Nephron (organoid): ENCODE measurements at regions not wholly inside any gene's neighbourhood (a gene's known extent, or its start where the extent isn't known, plus 50 kb on each side); places are given as distances from the start of the nearest gene placed in this dataset.

Experiments
- H3K27ac Mint-ChIP-seq, 3 experiments: 2 replicates each; pipeline ENCODE4 v1.8.0; 2020; ENCODE audit warnings: mixed read lengths in 3 of 3, mild to moderate bottlenecking in 2 of 3, moderate library complexity in 1 of 3
- H3K27me3 Mint-ChIP-seq: 2 replicates; pipeline ENCODE4 v1.8.0; 2021; ENCODE audit warnings: low read depth, mild to moderate bottlenecking, moderate library complexity, mixed read lengths
- H3K36me3 Mint-ChIP-seq: 2 replicates; pipeline ENCODE4 v1.8.0; 2020; ENCODE audit warnings: low read depth, mixed read lengths
- H3K4me1 Mint-ChIP-seq: 2 replicates; pipeline ENCODE4 v1.8.0; 2020; ENCODE audit warnings: mixed read lengths
- H3K4me3 Mint-ChIP-seq, 3 experiments: 2 replicates each; pipeline ENCODE4 v1.8.0; 2020; ENCODE audit warnings: mild to moderate bottlenecking in 3 of 3, mixed read lengths in 3 of 3, moderate library complexity in 2 of 3
- H3K9me3 Mint-ChIP-seq: 2 replicates; pipeline ENCODE4 v1.8.0; 2020; ENCODE audit warnings: mixed read lengths
- TF ChIP-seq, protein P1 (sequence below), 3 experiments: fragments of 200-600 bp; sonication (generic); IDR thresholded peaks; one replicate each; pipeline ENCODE4 v1.5.0; 2021; ENCODE audit warnings: antibody characterized with exemption in 3 of 3; ENCODE audit not compliant: unreplicated experiment in 3 of 3

DNA sequence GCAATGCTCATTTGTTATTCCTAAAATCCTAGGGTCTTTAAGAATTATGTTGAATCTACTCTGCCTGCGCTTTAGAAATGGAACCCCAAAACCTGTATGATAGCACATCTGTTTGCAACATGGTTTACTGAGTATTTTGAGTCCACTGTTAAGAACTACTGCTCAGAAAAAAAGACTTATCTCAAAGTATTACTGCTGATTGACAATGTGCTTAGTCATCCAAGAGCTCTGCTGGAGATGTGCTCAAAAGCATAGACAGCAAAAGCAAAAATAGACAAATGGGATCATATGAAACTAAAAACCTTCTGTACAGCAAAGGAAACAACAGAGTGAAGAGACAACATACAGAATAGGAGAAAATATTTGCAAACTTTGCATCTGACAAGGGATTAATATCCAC, 107.0 kb downstream of the CTH start:
- TF ChIP-seq, protein P1, sequence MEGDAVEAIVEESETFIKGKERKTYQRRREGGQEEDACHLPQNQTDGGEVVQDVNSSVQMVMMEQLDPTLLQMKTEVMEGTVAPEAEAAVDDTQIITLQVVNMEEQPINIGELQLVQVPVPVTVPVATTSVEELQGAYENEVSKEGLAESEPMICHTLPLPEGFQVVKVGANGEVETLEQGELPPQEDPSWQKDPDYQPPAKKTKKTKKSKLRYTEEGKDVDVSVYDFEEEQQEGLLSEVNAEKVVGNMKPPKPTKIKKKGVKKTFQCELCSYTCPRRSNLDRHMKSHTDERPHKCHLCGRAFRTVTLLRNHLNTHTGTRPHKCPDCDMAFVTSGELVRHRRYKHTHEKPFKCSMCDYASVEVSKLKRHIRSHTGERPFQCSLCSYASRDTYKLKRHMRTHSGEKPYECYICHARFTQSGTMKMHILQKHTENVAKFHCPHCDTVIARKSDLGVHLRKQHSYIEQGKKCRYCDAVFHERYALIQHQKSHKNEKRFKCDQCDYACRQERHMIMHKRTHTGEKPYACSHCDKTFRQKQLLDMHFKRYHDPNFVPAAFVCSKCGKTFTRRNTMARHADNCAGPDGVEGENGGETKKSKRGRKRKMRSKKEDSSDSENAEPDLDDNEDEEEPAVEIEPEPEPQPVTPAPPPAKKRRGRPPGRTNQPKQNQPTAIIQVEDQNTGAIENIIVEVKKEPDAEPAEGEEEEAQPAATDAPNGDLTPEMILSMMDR (IDR thresholded peaks at IDR 0.05; ENCODE audit: unreplicated experiment in 3 of 3) = no peak
- Mint-ChIP-seq H3K27ac (no peak overlapping the region), H3K9me3 (no peaks in the 10 kb centered on the region), H3K27me3 (no peaks in the 10 kb centered on the region), H3K36me3 (no peaks in the 10 kb centered on the region), H3K4me1 (no peaks in the 10 kb centered on the region), H3K4me3 (no peak overlapping the region)

DNA sequence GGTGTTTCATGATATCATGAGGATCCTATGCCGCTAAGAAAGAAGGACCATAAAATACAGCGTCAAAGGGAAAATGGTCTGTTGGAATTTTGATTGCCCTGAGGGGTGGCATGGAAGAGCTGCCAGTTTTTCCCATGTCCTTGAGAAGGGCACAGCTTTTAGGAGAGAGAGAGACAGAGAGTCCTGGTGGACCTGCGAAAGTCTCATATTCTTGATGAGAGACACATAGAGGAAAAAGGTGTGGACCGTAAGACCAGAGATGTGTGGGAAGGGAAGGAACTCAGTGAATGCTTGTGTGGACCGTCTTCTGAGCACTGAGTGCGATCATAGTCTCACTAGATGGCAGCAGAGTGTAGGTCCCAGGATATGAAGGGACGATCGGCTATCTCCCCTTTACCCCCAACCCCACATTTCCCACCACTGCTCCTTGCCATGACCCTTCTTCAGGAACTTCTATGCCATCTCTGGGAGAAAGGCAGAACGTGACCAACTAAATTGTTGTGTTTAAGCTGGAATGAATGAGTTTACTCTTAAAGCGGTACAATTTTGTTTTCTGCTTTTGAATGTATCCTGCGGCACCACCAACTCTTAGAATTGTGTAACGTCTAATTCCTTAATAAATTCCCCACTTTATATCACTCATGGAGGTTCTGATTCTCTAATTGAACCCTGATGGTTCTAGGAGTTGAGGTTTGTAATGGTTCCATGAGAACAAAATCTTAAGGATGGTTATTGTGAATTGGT, 117.7 kb downstream of the CTH start:
- Mint-ChIP-seq H3K27me3 (peaks cover 17% of the 10 kb centered on the region), H3K4me3 (no peak overlapping the region), H3K9me3 (no peaks in the 10 kb centered on the region), H3K4me1 (peaks cover 5% of the 10 kb centered on the region), H3K27ac (no peak overlapping the region), H3K36me3 (no peaks in the 10 kb centered on the region)
- TF ChIP-seq, protein P1 (IDR thresholded peaks at IDR 0.05; ENCODE audit: unreplicated experiment in 3 of 3) = peak; percentile 70 to 80 (median 73)

DNA sequence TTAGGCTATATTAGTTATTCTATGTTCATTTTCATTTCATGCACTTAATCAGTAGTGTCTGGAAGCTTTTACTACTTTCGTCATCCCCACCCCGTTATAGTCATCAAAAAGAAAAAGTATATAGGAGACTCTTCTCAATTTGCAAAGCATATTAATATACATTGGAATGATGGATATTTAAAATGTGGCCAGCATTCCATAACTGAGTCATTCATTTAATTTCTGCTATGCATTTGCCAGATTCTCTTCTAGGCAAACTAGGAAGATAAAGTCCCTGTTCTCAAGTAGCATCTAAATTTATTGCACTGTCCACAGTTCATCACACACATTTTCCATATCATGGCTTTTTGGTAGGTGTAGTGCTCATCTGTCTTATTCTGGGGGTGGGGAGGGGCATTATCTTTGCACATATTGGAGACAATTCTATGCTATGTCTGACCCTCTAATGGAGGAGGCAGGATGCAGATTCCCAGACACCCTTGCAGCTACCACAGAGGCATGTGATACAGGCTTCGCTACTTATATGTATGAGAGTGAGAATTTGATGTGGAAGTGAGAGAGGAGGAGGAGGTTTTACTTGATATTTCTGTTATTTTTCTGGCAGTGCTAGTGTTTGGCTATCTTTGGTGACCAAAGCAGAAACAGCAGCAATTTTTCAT, 125.8 kb downstream of the CTH start:
- H3K27me3 Mint-ChIP-seq = peaks cover 6% of the 10 kb centered on the region
- no peak overlapping the region for H3K27ac Mint-ChIP-seq
- no peaks in the 10 kb centered on the region for H3K36me3 Mint-ChIP-seq
- no peaks in the 10 kb centered on the region for H3K4me1 Mint-ChIP-seq
- no peaks in the 10 kb centered on the region for H3K9me3 Mint-ChIP-seq
- no peak overlapping the region for H3K4me3 Mint-ChIP-seq
- TF ChIP-seq, protein P1 (IDR thresholded peaks at IDR 0.05; ENCODE audit: unreplicated experiment in 3 of 3) = no peak

DNA sequence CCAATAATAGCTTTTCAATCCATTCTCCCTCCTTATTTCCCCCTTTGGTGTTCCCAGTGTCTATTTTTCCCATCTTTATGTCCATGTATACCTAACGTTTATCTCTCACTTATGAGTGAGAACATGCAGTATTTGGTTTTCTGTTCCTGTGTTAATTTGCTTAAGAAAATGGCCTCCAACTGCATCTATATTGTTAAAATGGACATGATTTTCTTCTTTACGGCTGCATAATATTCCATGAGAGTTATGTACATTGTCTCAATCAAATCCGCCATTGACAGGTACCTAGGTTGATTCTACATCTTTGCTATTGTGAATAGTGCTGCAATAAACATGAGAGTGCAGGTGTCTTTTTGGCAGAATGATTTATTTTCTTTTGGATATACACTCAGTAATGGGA, 126.7 kb downstream of the CTH start:
- Mint-ChIP-seq H3K27me3 (peaks cover 10% of the 10 kb centered on the region), H3K9me3 (no peaks in the 10 kb centered on the region), H3K27ac (no peak overlapping the region), H3K36me3 (no peaks in the 10 kb centered on the region), H3K4me1 (no peaks in the 10 kb centered on the region), H3K4me3 (no peak overlapping the region)
- TF ChIP-seq, protein P1 (IDR thresholded peaks at IDR 0.05; ENCODE audit: unreplicated experiment in 3 of 3) = no peak

DNA sequence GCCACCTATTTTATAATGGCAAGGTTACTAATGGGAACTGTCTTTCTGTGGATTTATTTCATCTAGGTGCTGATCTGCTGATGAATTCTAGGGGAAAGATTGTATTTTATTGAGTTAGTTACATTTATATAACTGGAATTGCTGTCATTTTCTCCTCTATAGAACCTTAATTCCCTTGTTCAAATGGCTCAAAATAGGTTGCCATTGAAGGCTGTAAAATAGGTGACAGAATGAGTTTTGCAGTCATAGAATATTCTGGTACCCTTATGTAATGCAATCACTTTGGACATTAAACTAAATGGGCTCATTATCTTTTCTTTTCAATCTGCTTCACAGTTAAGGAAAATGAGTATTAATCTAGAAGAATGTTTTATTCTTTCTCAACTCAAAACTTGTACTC, 131.0 kb downstream of the CTH start:
- H3K4me1 Mint-ChIP-seq = no peaks in the 10 kb centered on the region
- no peaks in the 10 kb centered on the region for H3K36me3 Mint-ChIP-seq
- TF ChIP-seq, protein P1 (IDR thresholded peaks at IDR 0.05; ENCODE audit: unreplicated experiment in 3 of 3) = no peak
- H3K4me3 Mint-ChIP-seq = no peak overlapping the region
- H3K9me3 Mint-ChIP-seq = no peaks in the 10 kb centered on the region
- H3K27me3 Mint-ChIP-seq = peaks cover 6% of the 10 kb centered on the region
- no peak overlapping the region for H3K27ac Mint-ChIP-seq

DNA sequence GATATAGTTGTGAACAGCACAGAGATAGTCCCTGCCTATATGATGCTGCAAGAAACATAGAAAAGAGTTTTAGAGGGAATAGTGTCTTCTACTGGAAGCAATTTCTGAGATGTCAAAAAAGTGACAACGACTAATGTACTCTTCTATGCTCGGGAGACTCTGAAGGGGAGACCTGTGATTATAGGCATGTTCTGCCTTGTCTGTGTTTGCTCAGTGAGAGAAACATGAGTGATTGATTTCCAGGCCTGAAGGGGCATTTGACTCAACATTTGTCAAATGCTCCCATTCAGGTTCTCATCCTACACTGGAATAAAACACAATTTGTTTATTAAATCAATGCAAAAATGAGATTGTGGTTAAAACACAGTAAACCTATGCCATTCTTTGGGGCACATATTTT, 131.8 kb downstream of the CTH start:
- H3K4me3 Mint-ChIP-seq = no peak overlapping the region
- H3K36me3 Mint-ChIP-seq = no peaks in the 10 kb centered on the region
- TF ChIP-seq, protein P1 (IDR thresholded peaks at IDR 0.05; ENCODE audit: unreplicated experiment in 3 of 3) = no peak
- H3K9me3 Mint-ChIP-seq = no peaks in the 10 kb centered on the region
- H3K27me3 Mint-ChIP-seq = peaks cover 3% of the 10 kb centered on the region
- H3K27ac Mint-ChIP-seq = no peak overlapping the region
- no peaks in the 10 kb centered on the region for H3K4me1 Mint-ChIP-seq
